DOHH2 (cell line): ENCODE measurements at regions not wholly inside any gene's neighbourhood (a gene's known extent, or its start where the extent isn't known, plus 50 kb on each side); places are given as distances from the start of the nearest gene placed in this dataset.

Experiments
- H3F3A ChIP-seq: fragments of 200-600 bp; sonication (generic), shearing (Covaris generic); 2 replicates; pipeline ENCODE4 v1.6.0; 2016; ENCODE audit warnings: antibody characterized with exemption, mild to moderate bottlenecking; ENCODE audit not compliant: control insufficient read depth, insufficient read depth
- H3K27ac ChIP-seq: fragments of 200-600 bp; sonication (generic); 2 replicates; pipeline ENCODE4 v1.5.1; 2014; ENCODE audit warnings: low read depth, mild to moderate bottlenecking, low read length, moderate library complexity
- H3K27me3 ChIP-seq: fragments of 200-600 bp; sonication (generic); 2 replicates; pipeline ENCODE4 v1.6.1; 2014; ENCODE audit warnings: mild to moderate bottlenecking, low read length, mixed read lengths; ENCODE audit not compliant: control insufficient read depth
- H3K36me3 ChIP-seq: fragments of 200-600 bp; sonication (generic); 2 replicates; pipeline ENCODE4 v1.6.1; 2014; ENCODE audit warnings: mild to moderate bottlenecking, low read length, moderate library complexity, mixed read lengths; ENCODE audit not compliant: control insufficient read depth
- H3K4me1 ChIP-seq: fragments of 200-600 bp; sonication (generic); 2 replicates; pipeline ENCODE4 v1.6.1; 2014; ENCODE audit warnings: mild to moderate bottlenecking, low read length, mixed read lengths; ENCODE audit not compliant: control insufficient read depth
- H3K4me2 ChIP-seq: fragments of 200-600 bp; sonication (generic); 2 replicates; pipeline ENCODE4 v1.6.0; 2014; ENCODE audit warnings: mild to moderate bottlenecking, low read length, moderate library complexity
- H3K4me3 ChIP-seq: fragments of 200-600 bp; sonication (generic); 2 replicates; pipeline ENCODE4 v1.5.1; 2014; ENCODE audit warnings: mild to moderate bottlenecking, low read length, mixed read lengths
- H3K79me2 ChIP-seq: fragments of 200-600 bp; sonication (generic); 2 replicates; pipeline ENCODE4 v1.6.1; 2014; ENCODE audit warnings: mild to moderate bottlenecking, low read length, mixed read lengths; ENCODE audit not compliant: control insufficient read depth
- H3K9me2 ChIP-seq: fragments of 200-600 bp; sonication (generic); replicated peaks from 2 replicates; pipeline ENCODE4 v1.6.1; 2014; ENCODE audit warnings: mild to moderate bottlenecking, low read length, mixed read lengths; ENCODE audit not compliant: control insufficient read depth
- H3K9me3 ChIP-seq: fragments of 200-600 bp; sonication (generic); 2 replicates; pipeline ENCODE4 v1.6.1; 2014; ENCODE audit warnings: antibody characterized with exemption, low read length, mixed read lengths; ENCODE audit not compliant: control insufficient read depth, insufficient read depth
- H4K20me1 ChIP-seq: fragments of 200-600 bp; sonication (generic); 2 replicates; pipeline ENCODE4 v1.6.0; 2014; ENCODE audit warnings: low read depth, mild to moderate bottlenecking, antibody characterized with exemption, low read length, moderate library complexity; ENCODE audit not compliant: control insufficient read depth, insufficient read depth
- CTCF ChIP-seq: fragments of 200-600 bp; sonication (generic); IDR thresholded peaks from one replicate; pipeline ENCODE4 v1.5.1; 2014; ENCODE audit warnings: antibody characterized with exemption, mild to moderate bottlenecking, low read depth, low read length; ENCODE audit not compliant: poor library complexity, severe bottlenecking
- EZH2phosphoT487 ChIP-seq: fragments of 200-600 bp; sonication (generic); IDR thresholded peaks from 2 replicates; pipeline ENCODE4 v1.6.1; 2017; ENCODE audit warnings: borderline replicate concordance, mild to moderate bottlenecking, antibody characterized with exemption, low read length, moderate library complexity, mixed read lengths

GRCh38 chr1:168865850-168866620 lies 137.0 kb upstream of the DPT start:
- Histone ChIP-seq H3K4me2 (no peak overlapping the region), H3F3A (no peaks in the 10 kb centered on the region), H3K27me3 (no peaks in the 10 kb centered on the region), H3K4me3 (no peak overlapping the region), H3K4me1 (no peaks in the 10 kb centered on the region), H3K36me3 (no peaks in the 10 kb centered on the region), H3K79me2 (no peaks in the 10 kb centered on the region), H3K9me3 (no peaks in the 10 kb centered on the region), H3K9me2 (no peaks in the 10 kb centered on the region), H4K20me1 (no peaks in the 10 kb centered on the region), H3K27ac (no peak overlapping the region)
- TF ChIP-seq EZH2phosphoT487 (no peak), CTCF (no peak)

GRCh38 chr1:168867941-168868634 lies 139.1 kb upstream of the DPT start:
- no peaks in the 10 kb centered on the region for H3K9me2 ChIP-seq
- H3K4me1 ChIP-seq = no peaks in the 10 kb centered on the region
- no peaks in the 10 kb centered on the region for H3K27me3 ChIP-seq
- no peak overlapping the region for H3K4me3 ChIP-seq
- no peak overlapping the region for H3K4me2 ChIP-seq
- TF ChIP-seq CTCF (no peak), EZH2phosphoT487 (no peak)
- H3F3A ChIP-seq = no peaks in the 10 kb centered on the region
- H3K79me2 ChIP-seq = no peaks in the 10 kb centered on the region
- H4K20me1 ChIP-seq = no peaks in the 10 kb centered on the region
- no peaks in the 10 kb centered on the region for H3K9me3 ChIP-seq
- no peaks in the 10 kb centered on the region for H3K36me3 ChIP-seq
- no peak overlapping the region for H3K27ac ChIP-seq

- H3K36me3 ChIP-seq = no peaks in the 10 kb centered on the region
- no peaks in the 10 kb centered on the region for H3K27me3 ChIP-seq
- no peak overlapping the region for H3K4me3 ChIP-seq
- H3K27ac ChIP-seq = no peak overlapping the region
- H3K9me3 ChIP-seq = no peaks in the 10 kb centered on the region
- H4K20me1 ChIP-seq = no peaks in the 10 kb centered on the region
- H3K9me2 ChIP-seq = no peaks in the 10 kb centered on the region
- H3K79me2 ChIP-seq = no peaks in the 10 kb centered on the region
- H3F3A ChIP-seq = no peaks in the 10 kb centered on the region
- no peaks in the 10 kb centered on the region for H3K4me1 ChIP-seq
- no peak overlapping the region for H3K4me2 ChIP-seq
- no peak for TF ChIP-seq EZH2phosphoT487
- TF ChIP-seq CTCF = no peak
These were observed 142.5 kb upstream of the DPT start for GRCh38 chr1:168871531-168871930.
